ENCODE measurements at regions not wholly inside any gene's neighbourhood (a gene's known extent, or its start where the extent isn't known, plus 50 kb on each side); places are given as distances from the start of the nearest gene placed in this dataset.
"Not testable (repeated sequence)": the region's sequence is repeated elsewhere in the genome, so short reads cannot be mapped to it uniquely, and the experiment has no call there.

- DNase-seq (ENCODE audit: low spot score), result no peak
Measured at GRCh38 chr7:88614736-88615135, 144.8 kb upstream of the ZNF804B start.

GRCh38 chr7:88610942-88611341 is 148.6 kb upstream of the ZNF804B start:
- DNase-seq (ENCODE audit: low spot score), result no peak

- DNase-seq (ENCODE audit: low spot score), result no peak
Measured at GRCh38 chr7:88600695-88601094, 158.8 kb upstream of the ZNF804B start.

- no peak for DNase-seq (ENCODE audit: low spot score)
Measured at GRCh38 chr7:88599528-88599927, 160.0 kb upstream of the ZNF804B start.

GRCh38 chr7:88597941-88598425 is 161.5 kb upstream of the ZNF804B start:
- DNase-seq (ENCODE audit: low spot score), result no peak

- no peak for DNase-seq (ENCODE audit: low spot score)
Measured at GRCh38 chr7:88590963-88591362, 168.5 kb upstream of the ZNF804B start.

GRCh38 chr7:88589927-88590326 is 169.6 kb upstream of the ZNF804B start:
- no peak for DNase-seq (ENCODE audit: low spot score)

GRCh38 chr7:88586890-88587289 is 172.6 kb upstream of the ZNF804B start:
- DNase-seq (ENCODE audit: low spot score), result no peak

- no peak for DNase-seq (ENCODE audit: low spot score)
Measured at GRCh38 chr7:88586219-88586618, 173.3 kb upstream of the ZNF804B start.

- DNase-seq (ENCODE audit: low spot score), result no peak
Measured at GRCh38 chr7:88576720-88577119, 182.8 kb upstream of the ZNF804B start.

GRCh38 chr7:88566162-88566729 is 193.3 kb upstream of the ZNF804B start:
- no peak for DNase-seq (ENCODE audit: low spot score)

- no peak for DNase-seq (ENCODE audit: low spot score)
Measured at GRCh38 chr7:88565401-88565800, 194.1 kb upstream of the ZNF804B start.

- not testable (repeated sequence) for DNase-seq (ENCODE audit: low spot score)
Measured at GRCh38 chr7:88556441-88556840, 203.1 kb upstream of the ZNF804B start.

- not testable (repeated sequence) for DNase-seq (ENCODE audit: low spot score)
Measured at GRCh38 chr7:88554847-88555246, 204.7 kb upstream of the ZNF804B start.

GRCh38 chr7:88548399-88548798 is 211.1 kb upstream of the ZNF804B start:
- DNase-seq (ENCODE audit: low spot score), result no peak

GRCh38 chr7:88546808-88547207 is 212.7 kb upstream of the ZNF804B start:
- peak; percentile 66 for DNase-seq (ENCODE audit: low spot score)

GRCh38 chr7:88545663-88546062 is 213.8 kb upstream of the ZNF804B start:
- no peak for DNase-seq (ENCODE audit: low spot score)

- DNase-seq (ENCODE audit: low spot score), result no peak
Measured at GRCh38 chr7:88540012-88540411, 219.5 kb upstream of the ZNF804B start.

GRCh38 chr7:88539518-88539917 is 220.0 kb upstream of the ZNF804B start:
- no peak for DNase-seq (ENCODE audit: low spot score)

- no peak for DNase-seq (ENCODE audit: low spot score)
Measured at GRCh38 chr7:88523645-88524044, 217.0 kb upstream of the STEAP4 start.

GRCh38 chr7:88522771-88523293 is 216.1 kb upstream of the STEAP4 start:
- DNase-seq (ENCODE audit: low spot score), result no peak

- DNase-seq (ENCODE audit: low spot score), result no peak
Measured at GRCh38 chr7:88516429-88516828, 209.7 kb upstream of the STEAP4 start.

GRCh38 chr7:88515301-88515700 is 208.6 kb upstream of the STEAP4 start:
- no peak for DNase-seq (ENCODE audit: low spot score)

GRCh38 chr7:88509341-88509740 is 202.6 kb upstream of the STEAP4 start:
- DNase-seq (ENCODE audit: low spot score), result no peak
